ENCODE measurements at regions not wholly inside any gene's neighbourhood (a gene's known extent, or its start where the extent isn't known, plus 50 kb on each side); places are given as distances from the start of the nearest gene placed in this dataset.

DNA sequence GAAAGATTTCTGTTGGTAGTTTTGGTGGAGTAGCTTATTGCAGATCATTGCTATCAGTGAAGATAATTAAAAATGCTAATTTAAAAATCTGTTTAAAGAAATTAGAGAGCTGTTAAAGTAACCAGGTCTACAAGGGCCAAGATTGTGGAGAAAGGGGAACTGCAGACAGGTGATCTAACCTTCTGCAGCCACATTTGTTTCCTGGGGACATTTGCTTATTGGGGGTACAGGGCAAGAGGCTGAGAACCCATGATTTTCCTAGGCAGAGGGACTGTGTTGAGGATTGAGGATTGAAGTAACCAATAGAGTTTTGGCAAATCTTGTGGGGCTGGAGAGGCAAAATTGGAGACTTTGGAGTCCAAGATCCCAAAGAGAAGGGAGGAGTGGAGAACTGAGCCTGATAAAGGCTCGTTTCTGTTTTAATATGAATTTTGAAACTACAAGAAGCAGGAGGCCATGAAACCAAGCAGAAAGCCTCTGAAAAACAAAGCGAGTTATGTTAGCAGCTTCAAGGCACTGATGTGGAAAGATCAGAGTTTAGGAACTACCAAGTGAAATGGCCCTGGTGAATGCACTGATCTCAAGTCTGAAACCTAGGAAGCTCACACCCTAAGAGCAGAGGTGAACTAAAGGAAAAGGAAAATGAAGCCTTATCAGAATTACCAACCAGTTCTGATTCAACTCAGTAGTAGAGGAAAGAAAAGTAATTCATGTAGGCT is 219.8 kb upstream of the C9orf72 start:
- TF ChIP-seq, protein P1, sequence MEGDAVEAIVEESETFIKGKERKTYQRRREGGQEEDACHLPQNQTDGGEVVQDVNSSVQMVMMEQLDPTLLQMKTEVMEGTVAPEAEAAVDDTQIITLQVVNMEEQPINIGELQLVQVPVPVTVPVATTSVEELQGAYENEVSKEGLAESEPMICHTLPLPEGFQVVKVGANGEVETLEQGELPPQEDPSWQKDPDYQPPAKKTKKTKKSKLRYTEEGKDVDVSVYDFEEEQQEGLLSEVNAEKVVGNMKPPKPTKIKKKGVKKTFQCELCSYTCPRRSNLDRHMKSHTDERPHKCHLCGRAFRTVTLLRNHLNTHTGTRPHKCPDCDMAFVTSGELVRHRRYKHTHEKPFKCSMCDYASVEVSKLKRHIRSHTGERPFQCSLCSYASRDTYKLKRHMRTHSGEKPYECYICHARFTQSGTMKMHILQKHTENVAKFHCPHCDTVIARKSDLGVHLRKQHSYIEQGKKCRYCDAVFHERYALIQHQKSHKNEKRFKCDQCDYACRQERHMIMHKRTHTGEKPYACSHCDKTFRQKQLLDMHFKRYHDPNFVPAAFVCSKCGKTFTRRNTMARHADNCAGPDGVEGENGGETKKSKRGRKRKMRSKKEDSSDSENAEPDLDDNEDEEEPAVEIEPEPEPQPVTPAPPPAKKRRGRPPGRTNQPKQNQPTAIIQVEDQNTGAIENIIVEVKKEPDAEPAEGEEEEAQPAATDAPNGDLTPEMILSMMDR (IDR thresholded peaks at IDR 0.05) = no peak

DNA sequence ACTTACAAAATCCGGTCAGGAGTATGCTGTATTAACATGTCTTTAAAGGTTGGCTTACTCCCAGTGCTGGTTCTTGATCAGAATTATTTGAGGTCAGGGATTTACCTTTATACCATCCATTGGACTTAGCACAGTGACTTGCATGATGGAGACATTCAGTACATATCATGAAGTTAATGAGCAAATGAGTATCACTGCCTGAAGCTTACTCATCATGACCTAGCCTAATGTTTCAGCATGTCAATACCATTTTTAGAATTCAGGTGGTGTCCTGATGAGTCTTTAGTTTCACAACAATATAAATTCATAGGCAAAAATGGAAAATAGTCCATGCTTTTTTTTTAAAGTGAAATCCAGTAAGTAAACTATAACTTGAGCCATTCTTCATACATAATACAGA is 226.0 kb upstream of the C9orf72 start:
- TF ChIP-seq, protein P1 (IDR thresholded peaks at IDR 0.05) = no peak

DNA sequence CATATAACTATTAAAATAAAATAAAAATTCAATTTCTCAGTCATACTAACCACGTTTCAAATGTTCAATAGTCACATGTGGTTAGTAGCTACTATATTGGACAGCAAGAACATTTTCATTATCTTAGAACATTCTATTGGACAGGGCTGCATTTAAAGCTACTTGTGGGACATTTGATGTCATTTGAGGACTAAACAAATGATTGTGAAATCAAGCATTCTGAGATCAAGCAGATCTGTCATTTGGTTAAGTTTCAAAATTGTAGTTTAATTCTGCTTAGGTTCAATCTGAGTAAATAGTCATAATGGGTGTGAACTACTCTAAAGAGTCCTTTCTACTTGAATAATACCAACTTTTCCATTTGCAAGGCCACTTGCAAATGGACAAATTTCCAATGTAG is 226.9 kb upstream of the C9orf72 start:
- TF ChIP-seq, protein P1 (IDR thresholded peaks at IDR 0.05) = no peak

DNA sequence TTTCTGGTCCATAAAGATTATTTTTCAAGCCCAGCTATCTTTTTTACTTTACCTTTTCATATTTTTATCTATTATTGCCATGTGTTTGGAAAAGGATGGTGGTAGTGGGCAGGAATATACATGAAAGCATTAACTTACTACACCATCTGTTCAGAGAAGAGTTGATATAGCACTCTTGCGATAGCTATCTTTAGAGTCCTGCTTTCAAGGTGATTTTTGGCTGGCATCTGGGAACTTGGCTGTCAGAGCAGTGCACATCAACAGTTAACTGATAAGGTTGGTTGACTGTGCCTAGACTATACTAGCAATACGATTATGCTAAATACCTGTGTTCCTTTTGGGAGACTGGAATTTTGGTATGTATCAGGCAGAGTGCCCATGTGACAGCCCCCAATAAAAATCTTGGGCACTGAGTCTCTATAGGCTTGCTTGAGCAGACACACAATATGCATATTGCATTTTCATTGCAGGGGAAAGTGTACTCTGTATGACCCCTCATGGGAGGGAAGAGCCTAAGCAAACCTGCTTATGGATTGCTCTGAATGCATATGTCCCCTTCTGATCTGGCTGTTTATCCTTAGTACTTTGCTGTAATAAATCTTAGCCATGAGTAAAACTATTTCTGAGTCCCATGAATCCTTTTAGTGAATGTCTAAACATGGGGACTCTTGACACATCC is 227.6 kb upstream of the C9orf72 start:
- TF ChIP-seq, protein P1 (IDR thresholded peaks at IDR 0.05) = no peak

DNA sequence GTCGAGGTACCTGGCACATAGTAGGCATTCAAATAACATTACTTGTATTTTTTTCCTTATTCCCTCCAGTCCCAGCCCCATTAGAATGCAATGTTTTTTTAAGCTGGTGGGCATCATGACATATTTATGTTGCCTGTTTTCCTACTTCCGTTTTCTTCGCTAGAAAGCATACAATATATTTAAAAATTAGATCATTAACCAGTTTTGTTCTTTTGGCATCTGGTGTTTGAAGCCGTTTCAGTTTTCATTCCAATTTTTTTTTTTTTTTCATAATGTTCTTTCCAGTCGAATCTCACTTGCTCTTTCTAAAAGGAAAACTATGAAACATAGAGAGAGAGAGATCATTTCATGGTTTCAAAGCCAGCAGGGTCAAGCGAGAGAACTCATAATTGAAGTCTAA is 228.3 kb upstream of the C9orf72 start:
- TF ChIP-seq, protein P1 (IDR thresholded peaks at IDR 0.05) = no peak

DNA sequence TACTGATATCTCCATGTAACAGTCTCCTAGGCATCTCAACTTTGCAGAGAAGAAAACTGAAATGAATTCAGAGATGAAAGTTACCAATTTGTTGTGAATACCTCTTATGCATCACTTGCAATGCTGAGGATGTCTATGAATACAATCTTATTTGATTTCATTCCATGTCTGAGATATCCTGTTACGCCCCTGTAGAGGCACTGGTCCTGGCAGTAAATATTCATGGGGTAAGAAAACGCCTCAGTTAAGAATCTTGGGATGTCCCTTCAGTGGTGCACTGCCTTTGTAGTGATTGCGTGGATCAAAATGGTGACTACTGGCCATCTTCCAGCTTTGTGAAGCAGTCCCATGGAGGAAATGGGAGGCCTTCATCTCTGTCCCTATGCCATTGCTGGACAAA is 229.1 kb upstream of the C9orf72 start:
- TF ChIP-seq, protein P1 (IDR thresholded peaks at IDR 0.05) = no peak

DNA sequence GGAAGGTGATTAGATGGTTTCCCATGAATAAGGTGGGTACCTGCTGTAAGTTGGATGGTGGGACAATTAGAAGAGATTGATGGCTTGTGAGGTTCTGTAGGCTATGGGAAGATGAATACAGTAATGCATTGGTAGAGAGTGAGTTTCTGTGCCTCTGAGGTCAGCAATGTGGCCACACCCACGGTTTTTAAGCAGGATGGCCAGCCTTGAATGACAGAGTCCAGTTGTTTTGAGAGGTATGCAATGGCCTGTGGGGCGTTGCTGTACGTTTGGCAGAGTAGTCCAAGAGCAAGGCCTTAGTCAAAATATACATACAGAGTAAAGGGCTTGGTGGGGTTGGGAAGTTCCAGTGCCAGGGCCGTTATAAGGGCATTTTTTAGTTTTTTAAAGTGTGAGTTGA is 235.6 kb upstream of the C9orf72 start:
- TF ChIP-seq, protein P1 (IDR thresholded peaks at IDR 0.05) = no peak
